NCI-H446 (cell line): ENCODE measurements at regions not wholly inside any gene's neighbourhood (a gene's known extent, or its start where the extent isn't known, plus 50 kb on each side); places are given as distances from the start of the nearest gene placed in this dataset.
"Not testable (repeated sequence)": the region's sequence is repeated elsewhere in the genome, so short reads cannot be mapped to it uniquely, and the experiment has no call there.

ENCODE experiments used
- DNase-seq, 2 experiments: peaks; one replicate each; lab custom pipeline; 2025; lab: John Stamatoyannopoulos, UW

- no peak for DNase-seq
Measured at GRCh38 chr20:4635781-4636180, 50.5 kb upstream of the PRNP start.

GRCh38 chr20:4635342-4635741 is 50.9 kb upstream of the PRNP start:
- DNase-seq: no peak

- DNase-seq: no peak
Measured at GRCh38 chr20:4633780-4634179, 52.5 kb upstream of the PRNP start.

- no peak for DNase-seq
Measured at GRCh38 chr20:4633379-4633778, 52.9 kb upstream of the PRNP start.

GRCh38 chr20:4632876-4633275 is 53.4 kb upstream of the PRNP start:
- no peak for DNase-seq

DNA sequence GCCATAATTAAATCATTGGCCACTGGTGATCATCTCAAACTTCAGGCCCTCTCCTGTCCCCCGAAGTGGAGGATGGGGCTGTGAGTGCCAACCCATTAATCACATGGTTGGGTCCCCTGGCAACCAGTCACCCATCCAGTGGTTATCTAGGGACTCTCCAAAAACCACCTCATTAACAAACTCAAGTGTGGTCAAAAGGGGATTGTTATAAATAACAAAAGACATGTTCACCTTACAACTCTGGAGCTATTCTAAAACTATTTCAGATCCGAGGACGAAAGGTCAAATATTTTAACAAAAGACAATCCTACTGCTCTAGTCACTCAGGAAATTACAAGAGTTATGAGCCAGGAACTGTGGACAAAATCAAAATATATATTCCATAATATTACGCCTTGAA is 60.0 kb upstream of the PRNP start:
- no peak for DNase-seq

- DNase-seq: no peak
Measured at GRCh38 chr20:4625687-4626086, 60.6 kb upstream of the PRNP start.

GRCh38 chr20:4624675-4625336 is 61.5 kb upstream of the PRNP start:
- not testable (repeated sequence) for DNase-seq

- DNase-seq: not testable (repeated sequence)
Measured at GRCh38 chr20:4619144-4619543, 67.1 kb upstream of the PRNP start.

DNA sequence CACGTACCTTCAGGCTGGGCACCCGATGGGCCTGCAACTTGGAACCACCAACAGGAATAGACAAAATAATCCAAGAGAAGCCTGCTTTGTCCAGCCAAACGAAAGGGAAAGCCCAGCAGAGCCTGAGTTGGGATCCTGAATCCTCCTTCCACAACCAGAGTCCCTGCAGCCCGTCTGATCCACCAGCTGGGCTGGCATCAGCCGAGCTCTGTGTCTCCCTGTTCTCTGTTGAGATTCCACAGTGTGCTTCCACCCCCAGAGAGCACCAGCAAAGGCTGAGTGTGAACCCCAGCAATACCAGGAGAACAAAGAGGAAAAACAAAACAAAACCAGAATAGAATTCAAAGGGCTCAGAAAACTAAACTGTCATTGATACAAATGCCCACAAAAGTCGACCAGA is 68.8 kb upstream of the PRNP start:
- no peak for DNase-seq

DNA sequence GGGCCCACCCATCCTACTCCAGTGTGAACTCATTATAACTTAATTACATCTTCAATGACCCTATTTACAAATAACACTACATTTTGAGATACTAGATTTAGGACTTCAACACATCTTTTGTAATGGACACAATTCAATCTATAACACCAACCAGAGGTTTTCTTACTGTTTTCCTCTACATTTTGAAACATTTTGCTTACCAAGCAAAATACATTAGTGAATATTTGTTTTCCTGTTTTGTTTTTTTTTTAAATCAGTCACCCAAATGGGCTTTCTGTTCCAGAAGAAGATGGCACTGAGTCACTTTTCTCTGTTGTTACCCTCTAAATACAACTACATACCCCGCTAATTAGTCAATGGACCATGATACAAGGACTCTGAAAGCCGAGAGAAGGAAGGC is 69.2 kb upstream of the PRNP start:
- DNase-seq: no peak

DNA sequence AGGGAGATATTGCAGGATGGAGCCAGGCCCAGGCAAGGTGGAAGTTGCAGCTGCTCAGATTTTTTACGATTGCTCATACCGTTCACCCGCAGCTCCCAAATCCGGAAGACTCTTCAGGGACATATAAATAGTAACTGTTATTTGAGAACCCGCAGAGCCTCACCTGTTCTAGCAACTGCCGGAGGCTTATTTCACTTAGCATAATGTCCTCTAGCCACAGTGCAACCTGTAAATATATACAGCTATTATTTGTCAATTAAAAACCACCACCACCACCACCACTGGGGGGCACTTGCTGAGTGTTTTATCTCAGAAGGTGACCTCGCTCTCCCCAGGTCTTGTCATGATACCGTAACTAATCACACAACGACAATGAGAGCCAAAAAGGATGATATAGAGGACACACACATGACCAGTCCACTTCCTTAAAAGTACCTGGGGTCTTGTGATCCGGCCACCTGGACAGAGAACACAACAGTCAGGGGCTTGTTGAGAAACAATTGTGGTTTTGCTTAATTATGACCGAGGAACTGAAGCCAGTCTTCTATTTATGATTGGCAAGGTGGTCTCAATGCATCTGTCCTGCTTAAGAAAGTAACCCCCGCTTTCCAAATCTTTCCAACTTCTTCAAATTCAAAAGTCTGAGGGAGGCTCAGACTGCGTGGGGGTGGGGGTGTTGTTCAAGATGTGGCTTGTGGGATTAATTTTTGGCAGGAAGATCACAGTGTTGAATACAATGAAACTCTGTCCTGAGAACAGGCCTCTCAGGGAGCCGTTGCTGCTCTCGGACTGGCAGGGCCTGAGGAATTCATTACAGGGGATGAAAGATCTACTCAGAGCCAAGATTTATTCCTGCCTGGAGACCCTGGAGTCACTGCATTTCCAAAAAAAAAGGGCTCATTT is 72.3 kb upstream of the PRNP start:
- DNase-seq: peak in 1 of 2 experiments; percentile 3

DNA sequence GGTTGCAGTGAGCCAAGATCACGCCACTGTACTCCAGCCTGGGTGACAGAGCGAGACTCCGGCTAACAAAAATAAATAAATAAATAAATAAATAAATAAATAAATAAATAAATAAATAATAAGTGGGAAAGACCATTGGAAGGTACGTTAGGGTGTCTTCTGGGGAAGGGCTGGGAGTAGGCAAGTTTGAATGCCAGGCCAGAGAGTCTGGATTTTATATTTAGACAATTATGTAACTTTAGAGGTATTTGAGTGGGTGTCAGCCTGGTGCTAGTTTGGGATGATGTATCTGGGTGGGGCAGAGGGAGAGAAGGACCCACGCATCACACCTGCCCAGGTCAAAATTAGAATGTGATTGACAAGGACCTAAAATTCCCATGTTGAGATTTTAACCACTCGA is 73.1 kb upstream of the PRNP start:
- no peak for DNase-seq

DNA sequence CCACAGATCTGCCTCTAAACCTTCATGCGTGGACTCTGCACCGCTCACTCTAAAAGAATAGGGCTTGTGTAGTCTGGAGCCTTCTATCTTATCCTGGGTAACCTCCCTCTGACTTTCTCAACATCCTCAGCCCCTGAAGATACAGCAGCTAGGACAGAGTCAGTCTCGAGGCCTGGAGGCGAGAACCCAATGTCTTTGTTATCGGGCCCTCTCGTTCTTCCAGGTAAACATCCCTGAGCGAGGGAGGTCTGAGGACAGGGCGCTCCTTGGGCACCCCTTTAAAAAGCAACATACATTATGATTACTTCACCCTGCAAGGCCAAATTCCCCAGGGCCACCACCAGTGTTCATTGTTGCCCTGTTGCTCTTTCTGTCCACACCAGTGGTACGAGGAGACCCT is 75.4 kb upstream of the PRNP start:
- DNase-seq: no peak

DNA sequence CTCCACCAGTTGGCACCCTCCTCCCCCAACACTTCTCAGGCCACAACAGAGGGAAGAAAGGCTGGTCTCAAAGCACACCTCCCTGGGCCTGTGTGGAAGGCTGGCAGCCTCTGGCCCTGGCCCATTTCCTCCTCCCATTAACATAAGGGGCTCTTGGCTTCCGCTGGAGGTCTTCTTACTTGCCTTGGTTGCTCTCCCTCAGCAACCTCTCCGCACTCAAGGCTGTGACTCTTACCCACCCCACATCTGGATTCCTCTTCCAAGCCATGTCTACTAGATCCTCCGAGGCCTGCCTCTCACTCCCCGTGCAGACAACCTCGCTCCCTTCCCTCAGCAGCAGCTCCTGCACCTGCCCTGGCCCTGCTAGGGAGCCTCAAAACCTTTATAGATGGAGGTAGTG is 76.7 kb upstream of the PRNP start:
- DNase-seq: no peak

DNA sequence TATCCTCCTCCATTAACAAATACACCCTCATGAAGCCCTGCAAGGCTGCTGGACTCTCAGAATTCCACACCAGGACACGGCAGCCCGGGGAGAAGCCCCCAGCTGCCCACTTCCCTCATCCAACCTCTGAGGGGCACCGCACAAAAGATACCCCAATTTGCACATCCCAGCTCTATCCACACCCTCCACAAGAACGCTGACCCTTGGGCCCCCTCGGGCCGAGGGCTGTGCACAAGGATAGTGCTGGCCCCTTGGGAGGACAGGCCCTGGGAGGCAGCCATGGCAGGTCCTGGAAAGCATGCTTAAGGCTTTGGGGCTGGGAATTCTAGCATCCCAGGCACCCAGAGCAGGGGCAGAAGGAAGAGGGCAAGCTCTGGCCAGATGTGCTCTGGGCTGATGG is 77.4 kb upstream of the PRNP start:
- no peak for DNase-seq

- DNase-seq: peak; percentile 24 to 79
Measured at GRCh38 chr20:4607287-4607713, 79.0 kb upstream of the PRNP start.

DNA sequence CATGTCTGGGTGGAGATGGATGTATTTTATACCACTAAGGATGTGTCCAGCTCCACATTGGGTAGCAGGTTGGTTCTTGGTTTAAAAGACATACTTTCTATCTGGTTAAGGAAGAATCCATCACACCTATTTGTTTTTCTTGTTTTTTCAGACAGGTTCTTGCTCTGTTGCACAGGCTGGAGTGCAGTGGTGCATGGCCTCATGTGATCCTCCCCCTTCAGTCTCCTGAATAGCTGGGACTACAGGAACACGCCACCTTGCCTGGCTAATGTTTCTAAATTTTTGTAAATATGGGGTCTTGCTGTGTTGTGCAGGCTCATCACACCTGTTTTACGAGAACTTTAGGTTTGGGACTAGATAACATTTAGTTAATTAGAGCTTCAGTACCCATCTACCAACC is 80.2 kb upstream of the PRNP start:
- no peak for DNase-seq

DNA sequence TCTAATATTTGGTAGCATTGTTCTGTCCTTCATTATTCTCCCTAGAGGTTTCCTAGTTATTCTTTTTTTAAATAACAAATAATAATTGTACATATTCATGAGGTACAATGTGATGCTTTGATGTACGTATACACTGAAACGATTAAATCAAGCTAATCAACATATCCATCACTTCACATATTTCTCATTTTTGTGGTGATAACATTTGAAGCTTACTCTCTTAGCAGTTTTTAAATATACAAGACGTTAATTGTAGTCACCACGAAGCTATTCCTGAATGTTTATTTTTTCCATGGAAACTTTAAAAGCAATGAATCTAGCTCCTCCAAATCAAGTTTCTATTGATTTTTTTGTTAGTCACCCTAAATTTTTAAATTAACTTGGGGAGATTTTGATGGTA is 81.1 kb upstream of the PRNP start:
- no peak for DNase-seq

GRCh38 chr20:4604580-4604979 is 81.7 kb upstream of the PRNP start:
- no peak for DNase-seq

DNA sequence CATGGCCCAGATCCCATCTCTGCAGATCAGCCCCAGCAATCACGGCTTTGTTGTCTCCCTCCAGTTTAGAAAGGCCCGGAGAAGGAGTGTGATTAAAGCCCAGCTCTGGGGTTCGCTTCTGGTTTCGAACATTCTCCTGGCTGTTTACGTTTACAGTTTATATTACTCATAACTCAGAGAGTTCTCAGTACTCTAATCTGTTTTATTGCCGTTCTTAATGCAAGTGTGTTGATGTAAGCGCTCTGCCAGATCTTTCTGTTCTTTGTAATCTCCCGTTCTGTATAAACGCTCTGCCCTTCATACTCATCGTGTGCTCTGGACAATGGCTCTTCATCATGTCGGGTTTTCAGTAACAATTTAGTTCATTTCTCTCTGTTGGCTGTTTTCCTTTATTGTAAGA is 82.5 kb upstream of the PRNP start:
- DNase-seq: no peak

GRCh38 chr20:4602297-4602631 is 84.0 kb upstream of the PRNP start:
- DNase-seq: no peak

GRCh38 chr20:4601630-4602296 is 84.5 kb upstream of the PRNP start:
- peak in 1 of 2 experiments; percentile 55 for DNase-seq
